GM13977 (cell line): ENCODE measurements at regions not wholly inside any gene's neighbourhood (a gene's known extent, or its start where the extent isn't known, plus 50 kb on each side); places are given as distances from the start of the nearest gene placed in this dataset.

Experiments
- DNase-seq: peaks from one replicate; pipeline ENCODE4 v3.0.0; 2012; ENCODE audit warnings: low spot score
- CTCF ChIP-seq: IDR thresholded peaks from 2 replicates; pipeline ENCODE4 v1.5.1; 2012; ENCODE audit warnings: mild to moderate bottlenecking, control low read depth; ENCODE audit not compliant: insufficient read depth; ENCODE audit errors: extremely low read depth, missing control alignments
- in situ Hi-C: fragments of 300-500 bp; cut with MboI; formaldehyde crosslinking; loops from one replicate; pipeline ENCODE4 v1.12.0; 2022; ENCODE audit warnings: low sequenced_read_pairs, low pct_unique_long_range_greater_than_20kb, mixed read lengths, inconsistent platforms; ENCODE audit not compliant: unreplicated experiment

GRCh38 chr2:181805228-181806038, 86.1 kb upstream of the ITPRID2 start:
- DNase-seq: no peak
- in situ Hi-C loops: no loop called here
- no peak for TF ChIP-seq CTCF

GRCh38 chr2:181806039-181806392, 85.5 kb upstream of the ITPRID2 start:
- in situ Hi-C loops: no loop called here
- no peak for DNase-seq
- no peak for TF ChIP-seq CTCF

DNA sequence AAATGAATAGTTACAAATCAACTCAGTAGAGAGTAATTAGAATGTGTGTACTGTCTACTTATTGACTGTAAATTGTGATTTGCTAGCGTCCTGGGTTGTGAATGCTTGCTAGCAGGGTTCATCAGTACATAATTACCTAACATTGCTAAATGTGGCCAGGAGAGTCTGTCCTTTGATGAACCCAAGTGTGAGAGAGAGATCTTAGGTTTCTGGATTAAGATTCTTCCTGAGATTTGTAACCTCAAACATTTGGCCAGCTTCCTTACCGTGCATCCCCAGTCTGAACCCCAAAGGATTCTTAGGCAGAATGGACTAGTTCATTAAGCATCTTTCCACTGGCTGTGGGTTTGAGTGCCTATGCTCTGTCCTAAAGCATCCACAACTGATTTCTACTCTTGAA, 84.0 kb upstream of the ITPRID2 start:
- no peak for DNase-seq
- in situ Hi-C loops: no loop called here
- TF ChIP-seq CTCF: no peak

GRCh38 chr2:181810823-181811695, 80.5 kb upstream of the ITPRID2 start:
- DNase-seq: no peak
- in situ Hi-C loops: no loop called here
- no peak for TF ChIP-seq CTCF

DNA sequence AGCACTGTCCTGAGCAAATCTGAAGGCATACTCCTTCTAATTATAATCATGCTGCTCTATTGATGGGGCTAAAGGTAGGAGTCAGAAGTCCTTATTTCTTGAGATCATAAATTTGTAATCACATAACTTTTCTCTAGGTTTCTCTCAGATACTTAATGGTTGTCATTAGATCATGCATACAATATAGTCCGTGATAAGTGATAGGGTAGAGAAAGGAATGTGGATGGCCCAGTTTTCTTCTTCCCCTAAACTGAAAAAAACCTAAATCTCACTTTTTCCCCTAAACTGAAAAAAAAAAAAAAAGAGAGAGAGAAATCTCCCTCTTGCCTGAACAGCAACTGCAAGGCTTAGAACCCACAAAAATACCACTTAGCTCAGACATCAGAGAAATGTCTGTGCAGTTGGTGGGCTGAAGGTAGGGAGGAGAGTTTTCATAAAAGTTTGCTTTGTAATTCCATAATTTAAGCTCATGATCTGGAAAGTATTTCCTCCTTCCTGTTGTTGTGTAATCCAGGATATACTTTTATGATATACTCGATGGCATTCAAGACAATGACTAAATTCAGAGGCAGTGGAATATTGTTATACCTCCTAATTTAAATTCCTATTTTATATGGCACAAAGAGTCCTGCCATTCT, 79.3 kb upstream of the ITPRID2 start:
- no peak for DNase-seq
- in situ Hi-C loops: no loop called here
- no peak for TF ChIP-seq CTCF

DNA sequence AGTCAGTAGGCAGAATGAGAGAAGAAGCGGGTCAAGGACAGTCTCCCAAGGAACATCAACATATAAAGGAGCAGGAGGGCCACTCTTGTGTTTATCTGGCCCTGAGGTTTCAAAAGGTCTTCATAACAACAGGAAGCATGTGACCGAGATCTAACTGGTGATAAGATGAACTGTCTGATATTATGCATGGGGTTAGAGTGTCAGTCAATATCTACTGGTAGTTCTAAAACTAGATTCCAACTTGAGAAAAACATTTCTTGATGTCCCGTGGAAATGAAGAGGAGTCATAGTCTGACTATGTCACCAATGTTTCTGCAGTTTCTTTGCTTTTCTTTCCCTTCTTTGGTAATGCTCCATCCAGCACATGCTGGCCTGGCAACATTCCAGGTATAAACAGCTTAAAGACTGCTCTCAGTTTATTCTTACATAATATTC, 77.5 kb upstream of the ITPRID2 start:
- in situ Hi-C loops: no loop called here
- TF ChIP-seq CTCF: no peak
- DNase-seq: no peak
